H1 (cell line): ENCODE measurements at regions not wholly inside any gene's neighbourhood (a gene's known extent, or its start where the extent isn't known, plus 50 kb on each side); places are given as distances from the start of the nearest gene placed in this dataset.

Experiments
- CTCF ChIA-PET: fragments of 300-600 bp; sonication (Branson Sonifier 250); formaldehyde crosslinking; loops from one replicate; lab custom pipeline; 2021; ENCODE audit not compliant: partially characterized antibody; lab: Charles Lee
- POLR2A ChIA-PET: fragments of 300-600 bp; sonication (Branson Sonifier 250); formaldehyde crosslinking; loops from one replicate; lab custom pipeline; 2021; ENCODE audit warnings: inconsistent platforms; ENCODE audit not compliant: partially characterized antibody; lab: Charles Lee
- DNase-seq, 2 experiments: peaks; one replicate each; pipeline versions ENCODE4 v3.0.0 to v3.0.0-alpha.2; 2010 to 2022; ENCODE audit warnings: low spot score in 2 of 2, low read depth in 1 of 2, mixed read lengths in 1 of 2
- FAIRE-seq: peaks from 2 replicates; lab custom pipeline; 2011; peaks lifted over from hg19 to GRCh38; lab: Jason Lieb, UNC
- H2AFZ ChIP-seq: 2 replicates; pipeline ENCODE4 v1.8.1; 2012; ENCODE audit warnings: low read length, inconsistent platforms
- H2AK5ac ChIP-seq: 2 replicates; pipeline ENCODE4 v1.6.1; 2013; ENCODE audit warnings: low read depth, low read length
- H2BK120ac ChIP-seq: replicated peaks from 2 replicates; pipeline ENCODE3; 2013; ENCODE audit warnings: low read depth, low read length, inconsistent platforms
- H2BK12ac ChIP-seq: 2 replicates; pipeline ENCODE4 v1.6.1; 2013; ENCODE audit warnings: low read depth, low read length
- H2BK15ac ChIP-seq: 2 replicates; pipeline ENCODE4 v1.6.1; 2013; ENCODE audit warnings: low read length
- H2BK20ac ChIP-seq: 2 replicates; pipeline ENCODE4 v1.6.1; 2013; ENCODE audit warnings: low read length
- H2BK5ac ChIP-seq: 2 replicates; pipeline ENCODE4 v1.6.1; 2013; ENCODE audit warnings: low read depth, low read length
- H3K14ac ChIP-seq: 2 replicates; pipeline ENCODE4 v1.6.1; 2013; ENCODE audit warnings: inconsistent platforms; ENCODE audit not compliant: insufficient read length
- H3K18ac ChIP-seq: 2 replicates; pipeline ENCODE4 v1.6.1; 2013; ENCODE audit warnings: low read length; ENCODE audit errors: extremely low read depth
- H3K23ac ChIP-seq: 2 replicates; pipeline ENCODE4 v1.6.1; 2013; ENCODE audit warnings: inconsistent platforms; ENCODE audit not compliant: insufficient read length
- H3K23me2 ChIP-seq: 2 replicates; pipeline ENCODE4 v1.6.1; 2013; ENCODE audit warnings: low read depth, low read length
- H3K27ac ChIP-seq: 2 replicates; pipeline ENCODE4 v1.6.1; 2011; ENCODE audit warnings: low read depth, low read length, inconsistent platforms
- H3K27me3 ChIP-seq, 4 experiments: replicated peaks in 1 of 4; 1 replicate in 1 of 4; 2 replicates in 3 of 4; pipeline versions ENCODE4 v1.6.1 to v1.8.1; 2011 to 2013; ENCODE audit warnings: low read length in 3 of 4, mild to moderate bottlenecking in 3 of 4, inconsistent platforms in 2 of 4, mixed read lengths in 2 of 4, moderate library complexity in 1 of 4; ENCODE audit not compliant: control insufficient read depth in 3 of 4, insufficient read depth in 3 of 4; ENCODE audit errors: extremely low read depth in 1 of 4
- H3K36me3 ChIP-seq, 4 experiments: 2 replicates each; pipeline versions ENCODE4 v1.6.1 to v1.8.1; 2011 to 2013; ENCODE audit warnings: mild to moderate bottlenecking in 4 of 4, low read length in 3 of 4, moderate library complexity in 2 of 4, control low read depth in 1 of 4, inconsistent platforms in 1 of 4; ENCODE audit not compliant: insufficient read depth in 4 of 4, control insufficient read depth in 2 of 4
- H3K4ac ChIP-seq: replicated peaks from 2 replicates; pipeline ENCODE3; 2013; ENCODE audit warnings: low read length, low read depth, mixed read lengths, inconsistent platforms; ENCODE audit not compliant: insufficient read length
- H3K4me1 ChIP-seq, 4 experiments: replicated peaks in 1 of 4; 1 replicate in 1 of 4; 2 replicates in 3 of 4; pipeline versions ENCODE4 v1.6.1 to v1.8.1; 2011 to 2013; ENCODE audit warnings: low read length in 3 of 4, inconsistent platforms in 2 of 4, mixed read lengths in 1 of 4; ENCODE audit not compliant: insufficient read depth in 4 of 4, control insufficient read depth in 3 of 4
- H3K4me2 ChIP-seq, 2 experiments: 2 replicates each; pipeline versions ENCODE4 v1.6.1 to v1.8.1; 2011 to 2013; ENCODE audit warnings: low read depth in 2 of 2, low read length in 2 of 2, control low read depth in 1 of 2, inconsistent platforms in 1 of 2, mild to moderate bottlenecking in 1 of 2; ENCODE audit not compliant: insufficient read depth in 1 of 2
- H3K4me3 ChIP-seq, 4 experiments: fragments of 200-600, 300-600 bp in 1 of 4; sonication (generic), shearing (Covaris generic), sonication (Bioruptor Twin) in 1 of 4; 2 replicates each; pipeline versions ENCODE4 v1.5.1 to v1.8.1; 2011 to 2016; ENCODE audit warnings: low read length in 4 of 4, low read depth in 3 of 4, control low read depth in 2 of 4, inconsistent platforms in 2 of 4, mild to moderate bottlenecking in 2 of 4, mixed read lengths in 1 of 4, moderate library complexity in 1 of 4; ENCODE audit not compliant: insufficient read depth in 2 of 4; ENCODE audit errors: extremely low read depth in 1 of 4
- H3K56ac ChIP-seq: replicated peaks from 2 replicates; pipeline ENCODE3; 2013; ENCODE audit warnings: low read depth, mild to moderate bottlenecking, mixed read lengths, low read length, inconsistent platforms; ENCODE audit not compliant: insufficient read length
- H3K79me1 ChIP-seq: 2 replicates; pipeline ENCODE4 v1.6.1; 2013; ENCODE audit warnings: low read depth, low read length, control low read depth
- H3K79me2 ChIP-seq, 2 experiments: 2 replicates each; pipeline versions ENCODE4 v1.6.1 to v1.8.1; 2012 to 2013; ENCODE audit warnings: low read length in 2 of 2, mild to moderate bottlenecking in 2 of 2, inconsistent platforms in 1 of 2; ENCODE audit not compliant: insufficient read depth in 2 of 2, control insufficient read depth in 1 of 2
- H3K9ac ChIP-seq, 4 experiments: replicated peaks in 1 of 4; 1 replicate in 1 of 4; 2 replicates in 3 of 4; pipeline versions ENCODE4 v1.6.1 to v1.8.1; 2011 to 2013; ENCODE audit warnings: low read depth in 3 of 4, low read length in 3 of 4, control low read depth in 2 of 4, mild to moderate bottlenecking in 2 of 4, moderate library complexity in 2 of 4, inconsistent platforms in 1 of 4; ENCODE audit errors: extremely low read depth in 1 of 4
- H3K9me3 ChIP-seq, 2 experiments: 2 replicates each; pipeline versions ENCODE4 v1.6.1 to v1.8.1; 2012 to 2013; ENCODE audit warnings: mild to moderate bottlenecking in 2 of 2, moderate library complexity in 2 of 2, control low read depth in 1 of 2, inconsistent platforms in 1 of 2, low read depth in 1 of 2, low read length in 1 of 2, mixed read lengths in 1 of 2; ENCODE audit not compliant: insufficient read depth in 2 of 2
- H4K20me1 ChIP-seq, 2 experiments: replicated peaks in 1 of 2; 2 replicates each; pipeline versions ENCODE3 to v1.8.1; 2011 to 2013; ENCODE audit warnings: inconsistent platforms in 2 of 2, low read length in 2 of 2, mild to moderate bottlenecking in 1 of 2; ENCODE audit not compliant: insufficient read depth in 2 of 2, control insufficient read depth in 1 of 2
- H4K5ac ChIP-seq: 2 replicates; pipeline ENCODE4 v1.6.1; 2013; ENCODE audit warnings: low read length, low read depth, mixed read lengths, inconsistent platforms; ENCODE audit not compliant: insufficient read length
- H4K8ac ChIP-seq: 2 replicates; pipeline ENCODE4 v1.8.0; 2013; ENCODE audit warnings: mild to moderate bottlenecking, moderate library complexity, low read length, inconsistent platforms; ENCODE audit not compliant: insufficient read depth; ENCODE audit errors: extremely low read depth
- H4K91ac ChIP-seq: replicated peaks from 2 replicates; pipeline ENCODE3; 2013; ENCODE audit warnings: low read length, mixed read lengths, inconsistent platforms; ENCODE audit not compliant: insufficient read length
- ASH2L ChIP-seq: fragments of 200-600, 300-600 bp; sonication (generic); IDR thresholded peaks from one replicate; pipeline ENCODE4 v1.7.1; 2017; ENCODE audit warnings: low read length
- WGBS, 2 experiments: shearing (Covaris generic) in 1 of 2; methylation state at CpG; one replicate each; pipeline versions ENCODE4 v1.1.6 to v1.1.7; 2013 to 2015; ENCODE audit warnings: low lambda C conversion rate in 2 of 2, mixed read lengths in 2 of 2, inconsistent platforms in 1 of 2, low coverage in 1 of 2, missing lambda C conversion rate in 1 of 2; ENCODE audit not compliant: insufficient replicate concordance in 2 of 2, insufficient coverage in 1 of 2, insufficient read length in 1 of 2; ENCODE audit errors: extremely low coverage in 1 of 2, missing lambda C conversion rate in 1 of 2; 5-methylcytosine and 5-hydroxymethylcytosine counted together
- TF ChIP-seq, protein P1 (sequence below): IDR thresholded peaks from 2 replicates; pipeline ENCODE4 v1.6.1; 2012; ENCODE audit warnings: inconsistent platforms

DNA sequence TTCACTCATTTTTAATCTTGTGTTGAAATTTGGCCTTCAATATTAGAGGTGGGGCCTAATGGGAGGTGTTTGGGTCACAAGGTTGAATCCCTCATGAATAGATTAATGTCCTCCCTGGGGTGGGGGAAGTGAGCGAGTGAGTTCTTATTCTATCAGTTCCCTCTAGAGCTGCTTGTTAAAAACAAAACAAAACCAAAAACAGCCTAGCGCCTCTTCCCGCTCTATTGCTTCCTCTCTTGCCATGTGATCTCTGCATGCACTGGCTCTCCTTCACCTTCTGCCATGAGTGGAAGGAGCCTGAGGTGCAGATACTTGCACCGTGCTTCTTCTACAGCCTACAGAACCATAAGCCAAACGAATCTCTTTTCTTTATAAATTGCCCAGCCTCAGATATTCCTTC lies 89.6 kb upstream of the SLC35F1 start:
- no peaks in the 10 kb centered on the region for H3K79me1 ChIP-seq
- no peak overlapping the region for H2BK12ac ChIP-seq
- peaks cover 0 to 5% of the 10 kb centered on the region in 2 experiments; a peak in 1 of 4 replicates for H3K9me3 ChIP-seq
- H3K36me3 ChIP-seq: no peaks in the 10 kb centered on the region
- H4K8ac ChIP-seq: no peak overlapping the region
- no peak overlapping the region for H3K18ac ChIP-seq
- DNase-seq (no peak), FAIRE-seq (no peak)
- ChIA-PET CTCF (interaction anchor here (0.7 kb wide), 1 partner anchor 15 kb away, joined by 3 read pairs; no protein-coding TSS in a partner anchor), POLR2A (no interaction called here)
- H4K91ac ChIP-seq: no peak overlapping the region
- H3K27ac ChIP-seq: no peak overlapping the region
- H3K23ac ChIP-seq: no peak overlapping the region
- no peaks in the 10 kb centered on the region for H3K4me1 ChIP-seq
- no peaks in the 10 kb centered on the region for H4K20me1 ChIP-seq
- H3K4me3 ChIP-seq: no peak overlapping the region
- H3K9ac ChIP-seq: no peak overlapping the region
- H3K56ac ChIP-seq: no peak overlapping the region
- no peak overlapping the region for H3K4me2 ChIP-seq
- no peaks in the 10 kb centered on the region for H3K23me2 ChIP-seq
- H2AK5ac ChIP-seq: no peak overlapping the region
- H3K14ac ChIP-seq: no peak overlapping the region
- no peak overlapping the region for H2BK120ac ChIP-seq
- H4K5ac ChIP-seq: no peak overlapping the region
- H2BK20ac ChIP-seq: no peak overlapping the region
- no peak overlapping the region for H2BK5ac ChIP-seq
- H3K27me3 ChIP-seq: no peaks in the 10 kb centered on the region
- TF ChIP-seq, protein P1, sequence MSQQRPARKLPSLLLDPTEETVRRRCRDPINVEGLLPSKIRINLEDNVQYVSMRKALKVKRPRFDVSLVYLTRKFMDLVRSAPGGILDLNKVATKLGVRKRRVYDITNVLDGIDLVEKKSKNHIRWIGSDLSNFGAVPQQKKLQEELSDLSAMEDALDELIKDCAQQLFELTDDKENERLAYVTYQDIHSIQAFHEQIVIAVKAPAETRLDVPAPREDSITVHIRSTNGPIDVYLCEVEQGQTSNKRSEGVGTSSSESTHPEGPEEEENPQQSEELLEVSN: peak; percentile 46; the same call in 1 of the 2 replicates
- no peak for TF ChIP-seq ASH2L
- H3K4ac ChIP-seq: no peak overlapping the region
- no peak overlapping the region for H2AFZ ChIP-seq
- H2BK15ac ChIP-seq: no peak overlapping the region
- 92% methylated on average over 5 of the region's 5 CpGs; no CpG with 5 or more reads in 1 of the 2 experiments for WGBS, 2 experiments
- no peaks in the 10 kb centered on the region for H3K79me2 ChIP-seq
